ENCODE measurements at regions not wholly inside any gene's neighbourhood (a gene's known extent, or its start where the extent isn't known, plus 50 kb on each side); places are given as distances from the start of the nearest gene placed in this dataset.

DNA sequence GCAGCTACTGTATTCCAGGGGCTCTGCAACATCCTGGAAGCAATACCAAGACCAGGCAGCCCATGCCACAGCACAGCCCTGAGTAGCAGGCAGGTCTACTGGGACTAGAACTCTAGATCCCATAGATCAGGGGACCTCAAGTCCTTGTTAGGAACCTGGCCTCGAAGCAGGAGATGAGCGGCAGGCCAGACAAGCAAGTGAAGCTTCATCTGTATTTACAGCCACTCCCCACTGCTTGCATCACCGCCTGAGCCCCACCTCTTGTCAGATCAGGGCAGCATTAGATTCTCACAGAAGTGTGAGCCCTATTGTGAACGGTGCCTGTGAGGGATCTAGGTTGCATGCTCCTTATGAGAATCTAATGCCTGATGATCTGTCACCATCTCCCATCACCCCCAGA lies 295.7 kb upstream of the TNRC6C start:
- no peaks in the 10 kb centered on the region for H4K20me1 ChIP-seq (ENCODE audit: insufficient read depth, low read length)
- ATAC-seq (no peak), FAIRE-seq (no peak), DNase-seq (ENCODE audit: low spot score) (no peak)
- peaks cover 1 to 17% of the 10 kb centered on the region in 2 experiments; a peak in 3 of 5 replicates for H3K27me3 ChIP-seq (ENCODE audit: control insufficient read depth in 1 of 2, insufficient read depth in 2 of 2, low read length in 2 of 2)
- intact Hi-C loops (cut with micrococcal nuclease; ENCODE audit: unreplicated experiment) (no loop called here), in situ Hi-C loops (cut with HindIII; ENCODE audit: extremely low pct_ligation_motif_present, low pct_unique_long_range_greater_than_20kb) (no loop called here)
- H3K9me3 ChIP-seq (ENCODE audit: low read length) = no peaks in the 10 kb centered on the region
- no peaks in the 10 kb centered on the region for H3K79me2 ChIP-seq (ENCODE audit: insufficient read depth, low read length)
- BruUV-seq (replicated peaks) = no TSS peak
- no peak overlapping the region for H3K27ac ChIP-seq (ENCODE audit: extremely low read length, insufficient read depth, low read length)
- 20% methylated on average over 4 of the region's 4 CpGs for WGBS (ENCODE audit: low lambda C conversion rate)
- no peaks in the 10 kb centered on the region for H3K4me1 ChIP-seq (ENCODE audit: insufficient read depth, low read length)
- H3K36me3 ChIP-seq (replicated peaks in 1 of 2; ENCODE audit: control insufficient read depth in 1 of 2, insufficient read depth in 2 of 2, low read length in 2 of 2) = no peaks in the 10 kb centered on the region
- H2AFZ ChIP-seq (ENCODE audit: low read length) = no peak overlapping the region
- POLR2A ChIA-PET = no interaction called here
- H3K4me3 ChIP-seq (replicated peaks in 1 of 3; ENCODE audit: insufficient read depth in 1 of 3, low read depth in 2 of 3, low read length in 3 of 3) = no peak overlapping the region
- CTCF ChIA-PET (ENCODE audit: low intra/inter-chr PET ratio, low total read pairs) = no interaction called here
- TF ChIP-seq HOXD1 (CRISPR knock-in tag; IDR thresholded peaks at IDR 0.05) (no peak), KDM1A (CRISPR knock-in tag; IDR thresholded peaks at IDR 0.05) (no peak), ZNF562 (CRISPR knock-in tag; IDR thresholded peaks at IDR 0.05; ENCODE audit: borderline replicate concordance) (no peak), ZNF510 (CRISPR knock-in tag; IDR thresholded peaks at IDR 0.05; ENCODE audit: low read depth) (no peak), SOX13 (IDR thresholded peaks at IDR 0.05) (no peak), SOX13 (CRISPR knock-in tag; conservative IDR thresholded peaks at IDR 0.05 in 1 of 2, IDR thresholded peaks at IDR 0.05 in 1 of 2) (no peak), REXO4 (CRISPR knock-in tag; IDR thresholded peaks at IDR 0.05; ENCODE audit: borderline replicate concordance) (no peak), ZKSCAN8 (CRISPR knock-in tag; IDR thresholded peaks at IDR 0.05; ENCODE audit: borderline replicate concordance) (no peak), STAG1 (CRISPR knock-in tag; IDR thresholded peaks at IDR 0.05) (no peak), KMT2B (CRISPR knock-in tag; IDR thresholded peaks at IDR 0.05) (no peak), RFX3 (CRISPR knock-in tag; IDR thresholded peaks at IDR 0.05) (no peak), TARDBP (CRISPR knock-in tag; IDR thresholded peaks at IDR 0.05) (no peak), ZNF264 (CRISPR knock-in tag; IDR thresholded peaks at IDR 0.05) (no peak)
- TF ChIP-seq, protein P1, sequence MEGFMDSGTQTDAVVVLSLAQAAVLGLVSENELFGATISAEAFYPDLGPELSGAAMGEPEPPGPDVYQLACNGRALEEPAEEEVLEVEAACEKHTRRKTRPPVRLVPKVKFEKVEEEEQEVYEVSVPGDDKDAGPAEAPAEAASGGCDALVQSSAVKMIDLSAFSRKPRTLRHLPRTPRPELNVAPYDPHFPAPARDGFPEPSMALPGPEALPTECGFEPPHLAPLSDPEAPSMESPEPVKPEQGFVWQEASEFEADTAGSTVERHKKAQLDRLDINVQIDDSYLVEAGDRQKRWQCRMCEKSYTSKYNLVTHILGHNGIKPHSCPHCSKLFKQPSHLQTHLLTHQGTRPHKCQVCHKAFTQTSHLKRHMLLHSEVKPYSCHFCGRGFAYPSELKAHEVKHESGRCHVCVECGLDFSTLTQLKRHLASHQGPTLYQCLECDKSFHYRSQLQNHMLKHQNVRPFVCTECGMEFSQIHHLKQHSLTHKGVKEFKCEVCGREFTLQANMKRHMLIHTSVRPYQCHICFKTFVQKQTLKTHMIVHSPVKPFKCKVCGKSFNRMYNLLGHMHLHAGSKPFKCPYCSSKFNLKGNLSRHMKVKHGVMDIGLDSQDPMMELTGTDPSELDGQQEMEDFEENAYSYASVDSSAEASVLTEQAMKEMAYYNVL (CRISPR knock-in tag; IDR thresholded peaks at IDR 0.05; ENCODE audit: borderline replicate concordance) = no peak
- TF ChIP-seq, protein P2, sequence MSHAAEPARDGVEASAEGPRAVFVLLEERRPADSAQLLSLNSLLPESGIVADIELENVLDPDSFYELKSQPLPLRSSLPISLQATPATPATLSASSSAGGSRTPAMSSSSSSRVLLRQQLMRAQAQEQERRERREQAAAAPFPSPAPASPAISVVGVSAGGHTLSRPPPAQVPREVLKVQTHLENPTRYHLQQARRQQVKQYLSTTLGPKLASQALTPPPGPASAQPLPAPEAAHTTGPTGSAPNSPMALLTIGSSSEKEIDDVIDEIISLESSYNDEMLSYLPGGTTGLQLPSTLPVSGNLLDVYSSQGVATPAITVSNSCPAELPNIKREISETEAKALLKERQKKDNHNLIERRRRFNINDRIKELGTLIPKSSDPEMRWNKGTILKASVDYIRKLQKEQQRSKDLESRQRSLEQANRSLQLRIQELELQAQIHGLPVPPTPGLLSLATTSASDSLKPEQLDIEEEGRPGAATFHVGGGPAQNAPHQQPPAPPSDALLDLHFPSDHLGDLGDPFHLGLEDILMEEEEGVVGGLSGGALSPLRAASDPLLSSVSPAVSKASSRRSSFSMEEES (CRISPR knock-in tag; IDR thresholded peaks at IDR 0.05) = no peak
- TF ChIP-seq, protein P3, sequence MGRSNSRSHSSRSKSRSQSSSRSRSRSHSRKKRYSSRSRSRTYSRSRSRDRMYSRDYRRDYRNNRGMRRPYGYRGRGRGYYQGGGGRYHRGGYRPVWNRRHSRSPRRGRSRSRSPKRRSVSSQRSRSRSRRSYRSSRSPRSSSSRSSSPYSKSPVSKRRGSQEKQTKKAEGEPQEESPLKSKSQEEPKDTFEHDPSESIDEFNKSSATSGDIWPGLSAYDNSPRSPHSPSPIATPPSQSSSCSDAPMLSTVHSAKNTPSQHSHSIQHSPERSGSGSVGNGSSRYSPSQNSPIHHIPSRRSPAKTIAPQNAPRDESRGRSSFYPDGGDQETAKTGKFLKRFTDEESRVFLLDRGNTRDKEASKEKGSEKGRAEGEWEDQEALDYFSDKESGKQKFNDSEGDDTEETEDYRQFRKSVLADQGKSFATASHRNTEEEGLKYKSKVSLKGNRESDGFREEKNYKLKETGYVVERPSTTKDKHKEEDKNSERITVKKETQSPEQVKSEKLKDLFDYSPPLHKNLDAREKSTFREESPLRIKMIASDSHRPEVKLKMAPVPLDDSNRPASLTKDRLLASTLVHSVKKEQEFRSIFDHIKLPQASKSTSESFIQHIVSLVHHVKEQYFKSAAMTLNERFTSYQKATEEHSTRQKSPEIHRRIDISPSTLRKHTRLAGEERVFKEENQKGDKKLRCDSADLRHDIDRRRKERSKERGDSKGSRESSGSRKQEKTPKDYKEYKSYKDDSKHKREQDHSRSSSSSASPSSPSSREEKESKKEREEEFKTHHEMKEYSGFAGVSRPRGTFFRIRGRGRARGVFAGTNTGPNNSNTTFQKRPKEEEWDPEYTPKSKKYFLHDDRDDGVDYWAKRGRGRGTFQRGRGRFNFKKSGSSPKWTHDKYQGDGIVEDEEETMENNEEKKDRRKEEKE (IDR thresholded peaks at IDR 0.05) = no peak
- no peak overlapping the region for H3K9ac ChIP-seq (ENCODE audit: insufficient read depth, low read depth, low read length)
- H3K4me2 ChIP-seq (ENCODE audit: low read depth, low read length) = no peak overlapping the region

Measured in HepG2 (cell line).